ENCODE measurements at regions not wholly inside any gene's neighbourhood (a gene's known extent, or its start where the extent isn't known, plus 50 kb on each side); places are given as distances from the start of the nearest gene placed in this dataset.

DNA sequence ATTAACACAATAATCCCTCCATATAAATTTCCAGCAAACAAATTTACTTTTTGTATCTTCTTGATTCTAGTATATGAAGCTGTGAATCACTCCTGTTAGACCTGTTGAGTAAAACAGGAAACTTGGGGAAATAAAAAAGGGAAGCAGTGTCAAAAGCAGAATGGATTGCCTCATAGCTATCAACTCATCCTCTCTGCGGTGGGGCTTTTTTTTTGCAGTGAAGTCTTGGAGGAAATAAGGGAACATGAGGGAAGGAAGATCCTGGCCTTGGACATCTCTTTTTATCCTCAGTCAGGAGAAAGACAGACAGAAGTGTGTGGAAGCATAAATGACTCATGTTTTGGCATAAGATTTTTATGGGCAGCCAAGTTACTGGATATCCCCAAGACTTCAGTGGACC is 332.5 kb downstream of the TFAP2A start:
- no peak for TF ChIP-seq POLR2A (IDR thresholded peaks at IDR 0.05)
- TF ChIP-seq, protein P1, sequence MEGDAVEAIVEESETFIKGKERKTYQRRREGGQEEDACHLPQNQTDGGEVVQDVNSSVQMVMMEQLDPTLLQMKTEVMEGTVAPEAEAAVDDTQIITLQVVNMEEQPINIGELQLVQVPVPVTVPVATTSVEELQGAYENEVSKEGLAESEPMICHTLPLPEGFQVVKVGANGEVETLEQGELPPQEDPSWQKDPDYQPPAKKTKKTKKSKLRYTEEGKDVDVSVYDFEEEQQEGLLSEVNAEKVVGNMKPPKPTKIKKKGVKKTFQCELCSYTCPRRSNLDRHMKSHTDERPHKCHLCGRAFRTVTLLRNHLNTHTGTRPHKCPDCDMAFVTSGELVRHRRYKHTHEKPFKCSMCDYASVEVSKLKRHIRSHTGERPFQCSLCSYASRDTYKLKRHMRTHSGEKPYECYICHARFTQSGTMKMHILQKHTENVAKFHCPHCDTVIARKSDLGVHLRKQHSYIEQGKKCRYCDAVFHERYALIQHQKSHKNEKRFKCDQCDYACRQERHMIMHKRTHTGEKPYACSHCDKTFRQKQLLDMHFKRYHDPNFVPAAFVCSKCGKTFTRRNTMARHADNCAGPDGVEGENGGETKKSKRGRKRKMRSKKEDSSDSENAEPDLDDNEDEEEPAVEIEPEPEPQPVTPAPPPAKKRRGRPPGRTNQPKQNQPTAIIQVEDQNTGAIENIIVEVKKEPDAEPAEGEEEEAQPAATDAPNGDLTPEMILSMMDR (IDR thresholded peaks at IDR 0.05): no peak
